Right ventricle myocardium inferior (tissue), 1 donor: ENCODE measurements at regions not wholly inside any gene's neighbourhood (a gene's known extent, or its start where the extent isn't known, plus 50 kb on each side); places are given as distances from the start of the nearest gene placed in this dataset.

Experiments used
- ATAC-seq: fragments of 200-7000 bp; cut with Tn5 transposase; one replicate; pipeline ENCODE4 v1.9.1; 2020; ENCODE audit warnings: mild to moderate bottlenecking, moderate library complexity
- DNase-seq: peaks from one replicate; pipeline ENCODE4 v3.0.0; 2021; ENCODE audit errors: missing footprints
- intact Hi-C: fragments of 100-400 bp; cut with DNase I; formaldehyde crosslinking; loops from one replicate; pipeline ENCODE4 v1.11.0; 2022
- donor health status: DM: no; HTN: yes; CAD: no; lungs with severe emphysema.

- intact Hi-C loops, result no loop called here
- DNase-seq (no peak), ATAC-seq (no peak)
Measured at GRCh38 chr6:8155259-8156012, 53.1 kb upstream of the EEF1E1 start.
